ENCODE measurements at regions not wholly inside any gene's neighbourhood (a gene's known extent, or its start where the extent isn't known, plus 50 kb on each side); places are given as distances from the start of the nearest gene placed in this dataset.

DNA sequence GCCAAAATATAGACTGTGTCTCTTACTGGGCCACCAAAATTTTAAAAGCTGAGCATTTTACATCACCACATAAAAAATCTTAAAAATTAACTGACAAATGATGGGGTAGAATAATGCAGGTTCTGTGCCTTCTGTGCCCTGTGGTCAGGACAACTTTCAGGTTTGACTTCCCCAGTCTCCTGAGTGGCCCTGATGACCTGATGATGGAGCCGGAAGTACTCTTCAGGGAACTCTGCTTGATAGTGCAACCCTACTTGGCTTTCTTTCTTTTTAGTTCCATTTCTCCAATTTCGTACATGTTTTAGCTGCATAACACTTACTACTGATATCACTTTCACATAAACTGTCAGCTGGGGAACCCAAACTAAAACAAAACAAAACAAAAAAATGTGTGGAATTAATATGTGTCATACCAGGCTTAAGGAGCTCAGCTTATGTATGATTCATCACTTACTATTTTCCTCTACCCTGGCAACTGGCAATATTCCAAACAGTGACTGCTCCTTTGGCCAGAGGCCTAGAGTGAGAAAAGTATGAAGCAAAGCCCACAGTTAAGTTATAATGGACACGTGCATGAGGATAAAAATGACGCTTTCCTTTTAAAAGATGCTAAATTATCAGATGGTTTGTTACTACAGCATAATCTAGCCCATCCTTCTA lies 194.3 kb downstream of the BCHE start:
- Histone ChIP-seq H3K27ac (ENCODE audit: low read depth in 1 of 2, low read length in 1 of 2) (no peak overlapping the region), H3K9me3 (ENCODE audit: control insufficient read depth in 4 of 4, insufficient read depth in 3 of 4, low read length in 3 of 4) (peaks cover 0 to 4% (median 0%) of the 10 kb centered on the region in 4 donors), H3K36me3 (ENCODE audit: control insufficient read depth in 4 of 4, insufficient read depth in 4 of 4, low read length in 4 of 4) (no peaks in the 10 kb centered on the region), H3K27me3 (ENCODE audit: control insufficient read depth in 3 of 3, insufficient read depth in 3 of 3, low read length in 2 of 3) (no peaks in the 10 kb centered on the region), H3K9ac (ENCODE audit: insufficient read depth in 1 of 2, low read length in 2 of 2) (no peak overlapping the region), H3K4me3 (no peak overlapping the region), H3K4me1 (ENCODE audit: control insufficient read depth in 5 of 5, insufficient read depth in 5 of 5, low read length in 5 of 5) (peaks cover 0 to 4% (median 0%) of the 10 kb centered on the region in 5 donors)
- ATAC-seq (ENCODE audit: insufficient read depth, low FRiP score), result peak; percentile 76
- whole genome bisulfite sequencing, 2 donors, result 41 to 60% methylated on average over 4 of the region's 4 CpGs
- TF ChIP-seq CTCF (IDR thresholded peaks at IDR 0.05; ENCODE audit: control extremely low read depth, extremely low read depth), result no peak
- DNase-seq, result peak; percentile 64 to 90 (median 83)

- ATAC-seq (ENCODE audit: insufficient read depth, low FRiP score), result no peak
- Histone ChIP-seq H3K4me1 (ENCODE audit: control insufficient read depth in 5 of 5, insufficient read depth in 5 of 5, low read length in 5 of 5) (peaks cover 0 to 4% (median 0%) of the 10 kb centered on the region in 5 donors), H3K27me3 (ENCODE audit: control insufficient read depth in 3 of 3, insufficient read depth in 3 of 3, low read length in 2 of 3) (no peaks in the 10 kb centered on the region), H3K27ac (ENCODE audit: low read depth in 1 of 2, low read length in 1 of 2) (no peak overlapping the region), H3K4me3 (no peak overlapping the region), H3K9ac (ENCODE audit: insufficient read depth in 1 of 2, low read length in 2 of 2) (no peak overlapping the region), H3K9me3 (ENCODE audit: control insufficient read depth in 4 of 4, insufficient read depth in 3 of 4, low read length in 3 of 4) (peaks cover 0 to 4% (median 0%) of the 10 kb centered on the region in 4 donors), H3K36me3 (ENCODE audit: control insufficient read depth in 4 of 4, insufficient read depth in 4 of 4, low read length in 4 of 4) (no peaks in the 10 kb centered on the region)
- WGBS, 2 donors, result 66% methylated on average over 5 of the region's 5 CpGs
- no peak for TF ChIP-seq CTCF (IDR thresholded peaks at IDR 0.05; ENCODE audit: control extremely low read depth, extremely low read depth)
- peak in 1 of 3 donors; percentile 1 for DNase-seq
Observed at GRCh38 chr3:165641569-165642310, 195.5 kb downstream of the BCHE start.

DNA sequence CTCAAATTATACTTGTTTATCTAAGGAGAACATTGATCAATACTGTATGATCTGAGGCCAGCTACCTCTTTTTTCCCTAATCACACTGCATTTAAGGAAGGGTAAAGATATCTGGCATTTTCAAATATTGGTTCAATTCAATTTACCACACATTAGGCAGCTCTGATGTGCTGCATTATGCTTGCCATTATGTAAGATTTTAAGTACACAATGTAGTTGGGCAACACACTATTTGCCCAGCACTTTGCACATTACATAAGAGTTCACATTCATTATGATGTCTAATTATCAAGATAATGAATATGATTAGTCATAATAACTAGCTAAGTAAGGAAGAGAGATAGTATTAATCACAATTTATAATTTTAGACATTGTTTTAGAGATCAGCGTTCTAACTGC lies 196.3 kb downstream of the BCHE start:
- 86 to 95% methylated on average over 1 of the region's 1 CpG for WGBS, 2 donors
- Histone ChIP-seq H3K27ac (ENCODE audit: low read depth in 1 of 2, low read length in 1 of 2) (no peak overlapping the region), H3K36me3 (ENCODE audit: control insufficient read depth in 4 of 4, insufficient read depth in 4 of 4, low read length in 4 of 4) (no peaks in the 10 kb centered on the region), H3K9me3 (ENCODE audit: control insufficient read depth in 4 of 4, insufficient read depth in 3 of 4, low read length in 3 of 4) (peaks cover 0 to 4% (median 0%) of the 10 kb centered on the region in 4 donors), H3K4me1 (ENCODE audit: control insufficient read depth in 5 of 5, insufficient read depth in 5 of 5, low read length in 5 of 5) (peaks cover 0 to 4% (median 0%) of the 10 kb centered on the region in 5 donors), H3K27me3 (ENCODE audit: control insufficient read depth in 3 of 3, insufficient read depth in 3 of 3, low read length in 2 of 3) (no peaks in the 10 kb centered on the region), H3K9ac (ENCODE audit: insufficient read depth in 1 of 2, low read length in 2 of 2) (no peak overlapping the region), H3K4me3 (no peak overlapping the region)
- ATAC-seq (ENCODE audit: insufficient read depth, low FRiP score) (peak; percentile 13), DNase-seq (peak in 1 of 3 donors; percentile 4)
- TF ChIP-seq CTCF (IDR thresholded peaks at IDR 0.05; ENCODE audit: control extremely low read depth, extremely low read depth), result no peak
